RWPE2 (cell line): ENCODE measurements at regions not wholly inside any gene's neighbourhood (a gene's known extent, or its start where the extent isn't known, plus 50 kb on each side); places are given as distances from the start of the nearest gene placed in this dataset.
A peak's percentile ranks its signal among the peaks of the same experiment; 100 is the strongest.

Experiments
- ATAC-seq: fragments of 200-7000 bp; cut with Tn5 transposase; 3 replicates; pipeline ENCODE4 v1.9.1; 2021; ENCODE audit warnings: low read depth
- DNase-seq: peaks from one replicate; pipeline ENCODE4 v3.0.0-alpha.2; 2020; ENCODE audit warnings: low spot score
- H3K27ac ChIP-seq: fragments of 450-650 bp; 2 replicates; pipeline ENCODE4 v1.5.1; 2017; ENCODE audit warnings: mild to moderate bottlenecking; ENCODE audit not compliant: poor library complexity, severe bottlenecking
- H3K27me3 ChIP-seq: fragments of 250-450 bp; sonication (Bioruptor Pico); 2 replicates; pipeline ENCODE4 v1.5.1; 2021; ENCODE audit warnings: mild to moderate bottlenecking, moderate library complexity; ENCODE audit not compliant: insufficient read depth, poor library complexity, severe bottlenecking
- H3K36me3 ChIP-seq: fragments of 250-450 bp; sonication (Bioruptor Pico); 2 replicates; pipeline ENCODE4 v1.5.1; 2020; ENCODE audit warnings: low read depth, mild to moderate bottlenecking, moderate library complexity
- H3K4me1 ChIP-seq: fragments of 250-450 bp; sonication (Bioruptor Pico); 2 replicates; pipeline ENCODE4 v1.5.1; 2021; ENCODE audit warnings: mild to moderate bottlenecking, moderate library complexity; ENCODE audit not compliant: insufficient read depth, poor library complexity, severe bottlenecking
- H3K4me3 ChIP-seq: fragments of 250-450 bp; sonication (Bioruptor Pico); 2 replicates; pipeline ENCODE4 v1.5.1; 2021; ENCODE audit warnings: mild to moderate bottlenecking, moderate library complexity; ENCODE audit not compliant: severe bottlenecking
- H3K9me3 ChIP-seq: fragments of 250-450 bp; sonication (Bioruptor Pico); 2 replicates; pipeline ENCODE4 v1.5.1; 2021; ENCODE audit warnings: mild to moderate bottlenecking, moderate library complexity; ENCODE audit not compliant: severe bottlenecking
- CTCF ChIP-seq: fragments of 450-650 bp; IDR thresholded peaks from one replicate; pipeline ENCODE4 v1.5.1; 2017; ENCODE audit warnings: mild to moderate bottlenecking, moderate library complexity; ENCODE audit not compliant: poor library complexity, severe bottlenecking

GRCh38 chr2:220157312-220157711, 529.9 kb downstream of the SLC4A3 start:
- ATAC-seq (no peak), DNase-seq (no peak)
- no peak for TF ChIP-seq CTCF
- Histone ChIP-seq H3K4me3 (no peak overlapping the region), H3K27me3 (no peaks in the 10 kb centered on the region), H3K4me1 (no peaks in the 10 kb centered on the region), H3K27ac (no peak overlapping the region), H3K36me3 (no peaks in the 10 kb centered on the region), H3K9me3 (no peaks in the 10 kb centered on the region)

- TF ChIP-seq CTCF = no peak
- H3K4me3 ChIP-seq = no peak overlapping the region
- H3K27me3 ChIP-seq = no peaks in the 10 kb centered on the region
- DNase-seq (no peak), ATAC-seq (no peak)
- no peak overlapping the region for H3K27ac ChIP-seq
- H3K36me3 ChIP-seq = no peaks in the 10 kb centered on the region
- H3K4me1 ChIP-seq = no peaks in the 10 kb centered on the region
- no peaks in the 10 kb centered on the region for H3K9me3 ChIP-seq
These were observed 532.3 kb downstream of the SLC4A3 start for GRCh38 chr2:220159738-220160137.

DNA sequence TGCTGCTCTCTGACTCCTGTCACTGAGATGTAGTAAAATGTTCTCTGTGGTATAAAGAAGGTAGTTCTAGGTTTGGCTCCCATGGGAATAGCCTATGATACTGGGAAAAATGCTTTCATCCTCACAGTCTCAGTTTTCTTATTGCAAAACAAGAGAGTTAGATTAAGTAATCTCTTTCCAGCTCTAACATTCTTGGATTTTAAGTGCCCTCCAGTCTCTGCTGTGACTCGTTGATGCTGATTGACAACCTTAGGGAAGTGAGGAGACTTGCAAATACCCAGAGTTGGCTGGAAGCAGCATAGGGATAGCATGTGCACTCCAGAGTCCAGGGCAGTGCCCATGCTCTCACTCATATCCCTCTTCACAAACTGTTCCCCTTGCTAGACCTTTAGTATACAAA, 534.9 kb downstream of the SLC4A3 start:
- no peak for TF ChIP-seq CTCF
- Histone ChIP-seq H3K36me3 (no peaks in the 10 kb centered on the region), H3K27me3 (no peaks in the 10 kb centered on the region), H3K4me1 (no peaks in the 10 kb centered on the region), H3K4me3 (no peak overlapping the region), H3K27ac (no peak overlapping the region), H3K9me3 (no peaks in the 10 kb centered on the region)
- DNase-seq = no peak
- no peak; the same call in 2 of the 3 replicates for ATAC-seq

- Histone ChIP-seq H3K9me3 (no peaks in the 10 kb centered on the region), H3K27ac (no peak overlapping the region), H3K27me3 (no peaks in the 10 kb centered on the region), H3K4me3 (no peak overlapping the region), H3K36me3 (no peaks in the 10 kb centered on the region), H3K4me1 (no peaks in the 10 kb centered on the region)
- DNase-seq (no peak), ATAC-seq (no peak)
- TF ChIP-seq CTCF = no peak
These were observed 536.1 kb downstream of the SLC4A3 start for GRCh38 chr2:220163486-220163885.

- no peaks in the 10 kb centered on the region for H3K4me1 ChIP-seq
- TF ChIP-seq CTCF = peak; percentile 28
- H3K27me3 ChIP-seq = no peaks in the 10 kb centered on the region
- H3K36me3 ChIP-seq = no peaks in the 10 kb centered on the region
- H3K27ac ChIP-seq = no peak overlapping the region
- ATAC-seq (0 out of 3 replicates have a peak, but pooled peaks have one; percentile 29), DNase-seq (no peak)
- H3K9me3 ChIP-seq = no peaks in the 10 kb centered on the region
- H3K4me3 ChIP-seq = no peak overlapping the region
These were observed 538.0 kb downstream of the SLC4A3 start for GRCh38 chr2:220165401-220165800.
